Loucy (cell line): ENCODE measurements at regions not wholly inside any gene's neighbourhood (a gene's known extent, or its start where the extent isn't known, plus 50 kb on each side); places are given as distances from the start of the nearest gene placed in this dataset.

ENCODE experiments used
- CTCF ChIP-seq: fragments of 200-600 bp; sonication (generic); conservative IDR thresholded peaks from 2 replicates; pipeline ENCODE4 v1.5.1; 2014; ENCODE audit warnings: mild to moderate bottlenecking, antibody characterized with exemption, low read length
- EZH2phosphoT487 ChIP-seq: fragments of 200-600 bp; IDR thresholded peaks from 2 replicates; pipeline ENCODE4 v1.6.1; 2018; ENCODE audit warnings: antibody characterized with exemption, mild to moderate bottlenecking, moderate library complexity, borderline replicate concordance

- no peak for TF ChIP-seq CTCF
- no peak for TF ChIP-seq EZH2phosphoT487
Observed at GRCh38 chr1:93750955-93751354, 69.3 kb upstream of the BCAR3 start.
